ENCODE measurements at regions not wholly inside any gene's neighbourhood (a gene's known extent, or its start where the extent isn't known, plus 50 kb on each side); places are given as distances from the start of the nearest gene placed in this dataset.

DNA sequence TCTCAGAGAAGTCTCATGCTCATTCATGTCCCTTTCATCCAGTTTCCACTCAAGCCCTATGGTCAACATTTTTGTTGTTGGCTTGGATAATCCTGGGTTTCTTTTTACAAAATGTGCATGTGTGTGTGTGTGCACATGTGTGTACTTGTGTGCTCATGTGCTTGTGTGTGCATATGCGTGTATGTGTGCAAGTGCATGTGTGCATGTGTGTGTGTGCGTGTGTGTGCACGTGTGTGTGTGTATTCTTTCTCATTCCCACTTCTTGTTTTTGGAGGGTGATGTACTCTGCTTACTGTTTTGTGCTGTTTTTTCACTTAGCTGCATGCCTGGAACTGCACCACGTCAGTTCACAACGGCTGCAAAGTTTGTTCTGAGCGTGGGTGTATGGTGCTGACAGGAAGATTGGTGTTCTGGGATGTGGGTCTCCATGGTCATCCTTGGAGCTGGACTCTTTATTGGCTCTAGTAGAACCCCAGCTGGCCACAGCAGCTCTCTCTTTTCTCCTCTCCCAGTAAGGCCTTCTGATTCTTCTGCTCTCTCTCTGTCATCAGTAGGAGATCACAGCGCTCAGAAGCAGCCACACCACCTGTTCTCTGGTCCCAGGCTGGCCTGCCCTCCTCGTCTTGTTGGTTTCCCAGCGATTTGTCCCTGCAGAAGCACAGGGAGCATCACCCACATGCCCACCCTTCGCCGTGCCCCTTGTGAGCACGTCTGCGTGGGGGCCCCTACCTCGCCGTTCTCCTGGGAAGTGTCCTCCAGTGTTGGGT, 60.8 kb downstream of the SOX1 start:
- intact Hi-C loops (cut with micrococcal nuclease), result no loop called here

More for the DNA sequence above, 60.8 kb downstream of the SOX1 start:
- no peak overlapping the region for H3K9ac ChIP-seq (replicated peaks; ENCODE audit: extremely low read depth, insufficient read depth, low read length)
- FAIRE-seq, result no peak
- H3K36me3 ChIP-seq (ENCODE audit: control insufficient read depth in 2 of 2, extremely low read depth in 1 of 2, insufficient read depth in 2 of 2, low read length in 2 of 2), result no peaks in the 10 kb centered on the region
- no TSS peak for BruUV-seq (replicated peaks)
- ChIA-PET CTCF (no interaction called here), POLR2A (no interaction called here)
- no peaks in the 10 kb centered on the region for H3K79me2 ChIP-seq (ENCODE audit: control insufficient read depth, insufficient read depth, low read length)
- dilution Hi-C loops (cut with MboI; ENCODE audit: extremely low pct_ligation_motif_present, low sequenced_read_pairs), result no loop called here
- H3K4me3 ChIP-seq (replicated peaks in 1 of 3; ENCODE audit: insufficient read depth in 1 of 3, low read depth in 1 of 3, low read length in 3 of 3), result no peak overlapping the region
- no peak overlapping the region for H3K27ac ChIP-seq (ENCODE audit: insufficient read depth, low read depth, low read length)
- H4K20me1 ChIP-seq (replicated peaks; ENCODE audit: control insufficient read depth, extremely low read depth, insufficient read depth, low read length), result no peaks in the 10 kb centered on the region
- H3K27me3 ChIP-seq (ENCODE audit: control insufficient read depth in 2 of 2, insufficient read depth in 2 of 2, low read length in 2 of 2), result no peaks in the 10 kb centered on the region
- no peak for DNase-seq (ENCODE audit: low read depth, low spot score)
- H3K4me2 ChIP-seq (ENCODE audit: insufficient read depth, low read length), result no peak overlapping the region
- H3K9me1 ChIP-seq (replicated peaks; ENCODE audit: control insufficient read depth, extremely low read depth, insufficient read depth, low read length), result no peaks in the 10 kb centered on the region
- no peak overlapping the region for H2AFZ ChIP-seq (ENCODE audit: low read depth, low read length)
- H3K4me1 ChIP-seq (ENCODE audit: control insufficient read depth, extremely low read depth, insufficient read depth, low read length), result no peaks in the 10 kb centered on the region
- TF ChIP-seq POLR2A (IDR thresholded peaks at IDR 0.05; ENCODE audit: low read depth, low read length) (no peak), GATA2 (IDR thresholded peaks at IDR 0.05; ENCODE audit: insufficient read depth, insufficient read length, low read depth, low read length) (no peak), JUN (IDR thresholded peaks at IDR 0.05; ENCODE audit: borderline replicate concordance, insufficient read depth, insufficient read length, low read depth) (no peak), FOS (IDR thresholded peaks at IDR 0.05; ENCODE audit: borderline replicate concordance, insufficient read depth, low read length) (no peak), MYC (IDR thresholded peaks at IDR 0.05; ENCODE audit: low read depth, low read length) (no peak), EZH2 (IDR thresholded peaks at IDR 0.05; ENCODE audit: borderline replicate concordance, low read depth, low read length, severe bottlenecking) (no peak), POLR2AphosphoS5 (IDR thresholded peaks at IDR 0.05; ENCODE audit: insufficient read depth, low read depth, low read length) (no peak)
- TF ChIP-seq, protein P1, sequence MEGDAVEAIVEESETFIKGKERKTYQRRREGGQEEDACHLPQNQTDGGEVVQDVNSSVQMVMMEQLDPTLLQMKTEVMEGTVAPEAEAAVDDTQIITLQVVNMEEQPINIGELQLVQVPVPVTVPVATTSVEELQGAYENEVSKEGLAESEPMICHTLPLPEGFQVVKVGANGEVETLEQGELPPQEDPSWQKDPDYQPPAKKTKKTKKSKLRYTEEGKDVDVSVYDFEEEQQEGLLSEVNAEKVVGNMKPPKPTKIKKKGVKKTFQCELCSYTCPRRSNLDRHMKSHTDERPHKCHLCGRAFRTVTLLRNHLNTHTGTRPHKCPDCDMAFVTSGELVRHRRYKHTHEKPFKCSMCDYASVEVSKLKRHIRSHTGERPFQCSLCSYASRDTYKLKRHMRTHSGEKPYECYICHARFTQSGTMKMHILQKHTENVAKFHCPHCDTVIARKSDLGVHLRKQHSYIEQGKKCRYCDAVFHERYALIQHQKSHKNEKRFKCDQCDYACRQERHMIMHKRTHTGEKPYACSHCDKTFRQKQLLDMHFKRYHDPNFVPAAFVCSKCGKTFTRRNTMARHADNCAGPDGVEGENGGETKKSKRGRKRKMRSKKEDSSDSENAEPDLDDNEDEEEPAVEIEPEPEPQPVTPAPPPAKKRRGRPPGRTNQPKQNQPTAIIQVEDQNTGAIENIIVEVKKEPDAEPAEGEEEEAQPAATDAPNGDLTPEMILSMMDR (IDR thresholded peaks at IDR 0.05; ENCODE audit: extremely low read depth in 1 of 2, insufficient read depth in 1 of 2, low read depth in 1 of 2, low read length in 2 of 2), result no peak
- TF ChIP-seq, protein P2, sequence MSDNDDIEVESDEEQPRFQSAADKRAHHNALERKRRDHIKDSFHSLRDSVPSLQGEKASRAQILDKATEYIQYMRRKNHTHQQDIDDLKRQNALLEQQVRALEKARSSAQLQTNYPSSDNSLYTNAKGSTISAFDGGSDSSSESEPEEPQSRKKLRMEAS (IDR thresholded peaks at IDR 0.05; ENCODE audit: insufficient read depth, insufficient read length), result no peak
- H3K9me3 ChIP-seq (replicated peaks; ENCODE audit: control insufficient read depth, insufficient read depth, low read length), result no peaks in the 10 kb centered on the region
